HG02870 (cell line): ENCODE measurements at regions not wholly inside any gene's neighbourhood (a gene's known extent, or its start where the extent isn't known, plus 50 kb on each side); places are given as distances from the start of the nearest gene placed in this dataset.
"Not testable (repeated sequence)": the region's sequence is repeated elsewhere in the genome, so short reads cannot be mapped to it uniquely, and the experiment has no call there.

Experiments used
- ATAC-seq: cut with Tn5 transposase; IDR thresholded peaks from one replicate; pipeline ENCODE4 v1.9.1; 2021; ENCODE audit warnings: mild to moderate bottlenecking, moderate library complexity; ENCODE audit not compliant: unreplicated experiment

DNA sequence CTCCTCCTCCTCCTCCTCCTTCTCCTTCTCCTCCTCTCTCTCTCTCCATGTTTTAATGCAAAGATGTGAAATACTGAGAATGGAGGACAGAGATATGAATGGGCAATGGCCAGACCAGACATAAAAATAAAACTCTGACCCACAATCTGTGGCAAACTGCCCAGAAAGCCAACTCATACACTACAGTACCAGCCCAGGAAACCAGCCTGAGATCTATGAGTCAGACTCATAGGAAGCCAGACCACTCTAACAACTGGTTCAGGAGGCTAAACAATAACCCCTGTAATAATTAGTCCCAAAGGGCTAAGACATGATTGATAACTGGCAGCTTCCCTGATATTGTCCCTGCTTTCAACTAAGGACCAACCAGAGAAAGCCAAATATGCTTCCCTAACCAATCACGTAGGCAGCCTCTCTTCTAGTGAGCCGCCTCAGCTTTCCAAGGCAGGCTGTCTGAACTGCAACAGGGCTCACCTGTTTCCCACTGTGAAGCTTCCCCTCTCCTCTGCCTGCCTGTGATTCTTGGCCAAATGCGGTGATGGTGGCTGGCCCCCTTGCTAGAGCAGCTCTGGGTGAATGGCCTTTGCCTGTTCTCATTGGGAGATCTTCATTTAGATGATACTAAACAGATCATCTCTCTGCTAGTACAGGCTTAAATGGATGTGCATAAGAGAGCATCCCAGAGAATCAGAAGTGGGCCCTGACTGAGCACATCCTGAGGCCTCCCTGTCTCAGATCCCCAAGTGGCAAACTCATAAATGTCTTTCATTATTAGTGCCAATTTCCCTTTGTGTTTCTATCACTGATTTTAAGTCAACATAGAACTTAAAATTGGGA lies 817.6 kb downstream of the TNS3 start:
- no peak for ATAC-seq

GRCh38 chr7:46763344-46763743 lies 818.6 kb downstream of the TNS3 start:
- ATAC-seq = no peak

DNA sequence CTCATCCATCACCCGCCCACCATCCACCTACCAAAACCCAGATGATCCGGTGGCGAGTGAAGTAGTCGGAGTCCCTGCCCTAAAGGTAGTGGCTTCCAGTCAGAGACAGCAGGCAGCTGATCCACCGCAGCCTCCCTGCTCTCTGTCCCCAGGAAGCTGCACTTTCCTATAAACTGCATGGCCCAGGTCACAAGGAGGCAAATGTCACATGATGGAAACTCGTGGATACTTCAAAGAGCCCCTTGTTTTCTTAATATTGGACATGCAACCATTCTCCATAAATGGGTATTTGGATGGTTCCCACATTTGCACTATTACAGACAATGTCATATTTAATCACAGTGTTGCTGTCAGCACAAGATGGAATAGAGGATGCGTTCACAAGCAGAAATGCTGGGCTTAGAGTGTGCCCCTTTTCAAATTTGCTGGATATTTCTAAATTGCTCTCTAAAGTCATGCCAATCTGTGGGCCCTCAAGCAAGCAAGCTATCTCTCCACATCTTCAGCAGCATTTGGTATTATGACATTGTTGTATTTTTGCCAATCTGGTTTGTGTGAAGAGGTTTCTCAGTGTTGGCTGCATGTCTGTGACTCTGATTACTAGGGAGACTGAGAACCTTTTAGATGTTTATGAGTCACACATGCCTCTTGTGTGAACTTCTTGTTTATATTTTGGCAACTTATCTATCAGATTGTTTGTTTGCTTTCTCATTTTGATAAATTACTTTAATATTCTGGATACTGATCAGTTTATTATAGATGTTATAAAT lies 822.0 kb downstream of the TNS3 start:
- no peak for ATAC-seq

DNA sequence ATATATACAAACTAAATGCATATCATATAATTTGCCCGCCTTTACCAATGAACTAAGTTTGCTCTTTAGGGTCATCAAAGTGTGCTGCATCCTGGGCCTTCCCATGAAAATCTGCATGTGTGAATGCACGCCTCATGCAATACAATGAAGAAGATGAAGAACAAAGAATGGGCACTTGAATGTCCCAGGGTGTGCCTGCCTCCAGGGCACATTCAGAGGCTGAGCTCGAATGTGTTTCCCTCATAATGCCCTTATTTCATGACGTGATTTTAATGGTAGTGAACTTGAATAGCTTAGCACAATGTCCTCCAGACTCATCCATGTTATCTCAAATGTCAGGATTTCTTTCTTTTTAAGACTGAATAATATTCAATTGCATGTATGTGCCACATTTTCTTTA lies 824.9 kb downstream of the TNS3 start:
- no peak for ATAC-seq

- no peak for ATAC-seq
Observed at GRCh38 chr7:46756256-46756655, 825.7 kb downstream of the TNS3 start.

- ATAC-seq = no peak
Observed at GRCh38 chr7:46755120-46756034, 826.5 kb downstream of the TNS3 start.

GRCh38 chr7:46754140-46754720 lies 827.7 kb downstream of the TNS3 start:
- no peak for ATAC-seq

- no peak for ATAC-seq
Observed at GRCh38 chr7:46753662-46754061, 828.2 kb downstream of the TNS3 start.

GRCh38 chr7:46752881-46753366 lies 829.0 kb downstream of the TNS3 start:
- ATAC-seq = no peak

GRCh38 chr7:46751927-46752723 lies 829.8 kb downstream of the TNS3 start:
- not testable (repeated sequence) for ATAC-seq

DNA sequence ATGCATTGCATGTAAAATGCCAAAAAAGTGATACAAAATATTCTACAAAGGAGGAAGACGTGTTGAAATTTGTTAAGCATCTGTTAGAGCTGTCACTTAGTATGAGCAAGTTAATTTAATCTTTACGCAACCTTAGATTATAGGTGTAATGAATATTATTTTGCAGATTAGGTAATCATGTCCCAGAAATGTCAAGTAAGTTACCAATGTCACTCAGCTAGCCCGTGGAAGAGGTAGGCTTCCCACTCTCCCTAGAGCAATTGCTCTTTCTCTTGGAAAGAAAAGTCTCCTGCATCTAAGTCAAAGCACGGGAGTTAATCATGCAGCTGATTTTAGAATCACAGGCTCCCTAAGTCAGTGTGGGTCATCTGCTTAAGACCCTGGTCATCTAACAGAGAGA lies 830.4 kb upstream of the IGFBP3 start:
- ATAC-seq = no peak

- no peak for ATAC-seq
Observed at GRCh38 chr7:46750321-46750865, 829.3 kb upstream of the IGFBP3 start.

DNA sequence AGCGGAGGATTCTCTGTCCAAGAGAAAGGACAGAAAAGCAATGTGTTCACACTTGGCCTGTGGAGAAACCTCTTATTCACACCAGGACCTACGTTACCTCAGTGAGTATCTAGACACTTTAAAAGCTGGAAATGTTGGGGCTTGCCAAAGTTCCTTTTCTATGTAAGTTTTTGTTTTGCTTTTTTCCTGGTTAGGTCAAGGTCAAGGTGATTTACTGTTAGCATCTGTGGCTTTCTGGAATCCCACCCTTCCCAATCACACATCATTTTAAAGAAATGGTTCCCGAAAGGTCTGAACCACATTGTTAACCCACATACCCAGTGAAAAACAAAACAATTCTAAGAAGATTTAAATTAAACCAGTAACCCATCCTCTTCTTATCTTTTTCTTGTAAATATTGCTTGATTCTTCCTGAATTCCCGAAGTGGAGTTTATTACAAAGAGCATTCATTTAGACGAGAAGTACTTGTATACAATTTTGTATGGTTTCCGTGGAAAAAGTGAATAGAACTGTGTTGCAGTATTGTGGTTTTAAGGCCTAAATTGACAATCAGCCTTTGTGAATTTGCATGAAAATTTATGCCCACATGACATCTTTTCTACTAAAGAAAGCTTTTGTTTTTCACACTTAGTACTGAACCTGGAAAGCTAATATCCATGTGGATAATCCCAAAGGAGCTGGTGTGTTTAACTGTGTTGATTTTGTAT lies 827.0 kb upstream of the IGFBP3 start:
- ATAC-seq = no peak

- no peak for ATAC-seq
Observed at GRCh38 chr7:46746695-46747687, 825.9 kb upstream of the IGFBP3 start.

- no peak for ATAC-seq
Observed at GRCh38 chr7:46745707-46746090, 824.6 kb upstream of the IGFBP3 start.

DNA sequence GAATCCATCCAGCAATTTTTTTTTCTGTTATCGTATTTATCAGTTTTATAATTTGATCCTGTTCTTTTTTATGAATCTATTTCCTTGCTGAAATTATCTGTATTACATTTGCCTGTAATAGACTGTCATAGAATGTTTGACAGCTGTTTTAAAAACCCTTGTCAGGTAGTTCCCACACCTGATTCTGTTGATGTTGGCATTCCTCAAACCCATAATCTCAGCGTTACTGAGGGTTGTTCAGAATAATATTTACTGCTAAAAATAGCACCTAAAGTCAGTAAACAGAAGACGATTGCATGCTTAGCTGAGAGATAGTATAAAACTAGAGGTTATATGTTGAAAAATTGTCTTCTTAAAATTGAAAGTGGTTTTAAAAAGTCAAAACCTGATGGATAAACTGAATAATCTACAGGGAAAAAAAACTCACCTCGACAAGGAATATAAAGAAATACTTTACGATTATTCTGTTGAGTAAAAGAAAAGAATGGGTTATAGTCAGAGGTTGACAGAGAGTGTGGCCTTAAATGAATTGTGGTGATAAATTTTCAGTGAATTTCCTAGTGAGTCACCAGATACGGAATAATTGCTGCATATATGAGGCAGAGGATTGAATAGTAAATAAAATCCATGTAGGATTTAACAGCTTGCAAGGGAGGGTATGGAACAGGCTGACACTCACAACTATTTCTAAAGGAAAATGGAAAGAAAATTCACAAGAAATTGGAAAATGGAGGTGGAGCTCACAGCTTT lies 824.1 kb upstream of the IGFBP3 start:
- ATAC-seq = no peak

- ATAC-seq = no peak
Observed at GRCh38 chr7:46742601-46743000, 821.5 kb upstream of the IGFBP3 start.
